Tibial artery (tissue), 4 donors: ENCODE measurements at regions not wholly inside any gene's neighbourhood (a gene's known extent, or its start where the extent isn't known, plus 50 kb on each side); places are given as distances from the start of the nearest gene placed in this dataset.
"Not testable (repeated sequence)": the region's sequence is repeated elsewhere in the genome, so short reads cannot be mapped to it uniquely, and the experiment has no call there.

ENCODE experiments used
- DNase-seq, 2 donors: peaks; one replicate each; pipeline ENCODE4 v3.0.0-alpha.2; 2019
- H3K27ac ChIP-seq, 2 donors: fragments of 200-600 bp; sonication (generic) in 1 of 2; 1 replicate in 1 of 2; 2 replicates in 1 of 2; pipeline ENCODE4 v1.5.1; 2018 to 2019; ENCODE audit warnings: mild to moderate bottlenecking in 1 of 2
- H3K27me3 ChIP-seq, 2 donors: fragments of 200-600 bp; sonication (generic) in 1 of 2; one replicate each; pipeline versions ENCODE4 v1.5.1 to v1.6.0; 2016 to 2019
- H3K36me3 ChIP-seq, 3 donors: fragments of 200-600 bp; sonication (generic) in 2 of 3; one replicate each; pipeline ENCODE4 v1.5.1; 2016 to 2019; ENCODE audit warnings: mild to moderate bottlenecking in 2 of 3
- H3K4me1 ChIP-seq, 4 donors: fragments of 200-600 bp; sonication (generic) in 2 of 4; 1 replicate in 3 of 4; 2 replicates in 1 of 4; pipeline ENCODE4 v1.5.1; 2016 to 2019
- H3K4me3 ChIP-seq, 2 donors: fragments of 200-600 bp; sonication (generic) in 1 of 2; 1 replicate in 1 of 2; 2 replicates in 1 of 2; pipeline ENCODE4 v1.5.1; 2018 to 2019; ENCODE audit warnings: mild to moderate bottlenecking in 2 of 2
- H3K9me3 ChIP-seq, 3 donors: fragments of 200-600 bp; sonication (generic) in 1 of 3; one replicate each; pipeline ENCODE4 v1.5.1; 2016 to 2019
- CTCF ChIP-seq, 2 experiments: fragments of 200-600 bp in 1 of 2; fragments of 450-650 bp in 1 of 2; IDR thresholded peaks; one replicate each; pipeline ENCODE4 v1.5.1; 2017 to 2019; ENCODE audit warnings: antibody characterized with exemption in 2 of 2, mild to moderate bottlenecking in 1 of 2, moderate library complexity in 1 of 2
- intact Hi-C: fragments of 100-400 bp; cut with DNase I; formaldehyde crosslinking; loops from one replicate; pipeline ENCODE4 v1.15.0; 2023; ENCODE audit warnings: low total_unique reads

GRCh38 chr12:59304077-59304721, 291.6 kb upstream of the SLC16A7 start:
- intact Hi-C loops: no loop called here
- no peaks in the 10 kb centered on the region for H3K9me3 ChIP-seq
- H3K27me3 ChIP-seq: no peaks in the 10 kb centered on the region
- DNase-seq: no peak
- H3K36me3 ChIP-seq: no peaks in the 10 kb centered on the region
- TF ChIP-seq CTCF (IDR thresholded peaks at IDR 0.05): no peak
- H3K4me1 ChIP-seq: no peaks in the 10 kb centered on the region
- no peak overlapping the region for H3K27ac ChIP-seq
- no peak overlapping the region for H3K4me3 ChIP-seq

- H3K4me3 ChIP-seq: no peak overlapping the region
- H3K9me3 ChIP-seq: no peaks in the 10 kb centered on the region
- H3K27ac ChIP-seq: no peak overlapping the region
- no peak for DNase-seq
- no peaks in the 10 kb centered on the region for H3K36me3 ChIP-seq
- intact Hi-C loops: no loop called here
- H3K4me1 ChIP-seq: no peaks in the 10 kb centered on the region
- no peak for TF ChIP-seq CTCF (IDR thresholded peaks at IDR 0.05)
- no peaks in the 10 kb centered on the region for H3K27me3 ChIP-seq
Measured at GRCh38 chr12:59298296-59298695, 297.5 kb upstream of the SLC16A7 start.

- Histone ChIP-seq H3K4me1 (no peaks in the 10 kb centered on the region), H3K36me3 (no peaks in the 10 kb centered on the region), H3K27me3 (no peaks in the 10 kb centered on the region), H3K9me3 (no peaks in the 10 kb centered on the region), H3K4me3 (no peak overlapping the region), H3K27ac (no peak overlapping the region)
- no peak for DNase-seq
- intact Hi-C loops: no loop called here
- TF ChIP-seq CTCF (IDR thresholded peaks at IDR 0.05): no peak
Measured at GRCh38 chr12:59294221-59294620, 301.6 kb upstream of the SLC16A7 start.

GRCh38 chr12:59282999-59283398, 312.8 kb upstream of the SLC16A7 start:
- Histone ChIP-seq H3K9me3 (no peaks in the 10 kb centered on the region), H3K4me1 (no peaks in the 10 kb centered on the region), H3K27me3 (no peaks in the 10 kb centered on the region), H3K27ac (no peak overlapping the region), H3K4me3 (no peak overlapping the region), H3K36me3 (no peaks in the 10 kb centered on the region)
- intact Hi-C loops: no loop called here
- no peak for TF ChIP-seq CTCF (IDR thresholded peaks at IDR 0.05)
- no peak for DNase-seq

GRCh38 chr12:59273561-59273960, 322.3 kb upstream of the SLC16A7 start:
- intact Hi-C loops, H3K36me3 ChIP-seq: not testable (repeated sequence)

GRCh38 chr12:59268295-59268809, 327.5 kb upstream of the SLC16A7 start:
- no peak overlapping the region for H3K4me3 ChIP-seq
- H3K27me3 ChIP-seq: no peaks in the 10 kb centered on the region
- no peak overlapping the region for H3K27ac ChIP-seq
- no peak for TF ChIP-seq CTCF (IDR thresholded peaks at IDR 0.05)
- no peaks in the 10 kb centered on the region for H3K36me3 ChIP-seq
- DNase-seq: no peak
- no peaks in the 10 kb centered on the region for H3K9me3 ChIP-seq
- intact Hi-C loops: no loop called here
- H3K4me1 ChIP-seq: no peaks in the 10 kb centered on the region

More at GRCh38 chr12:59273561-59273960, 322.3 kb upstream of the SLC16A7 start:
- H3K9me3 ChIP-seq, H3K4me1 ChIP-seq, H3K27ac ChIP-seq, H3K4me3 ChIP-seq, H3K27me3 ChIP-seq, DNase-seq: not testable (repeated sequence)
